ENCODE measurements at regions not wholly inside any gene's neighbourhood (a gene's known extent, or its start where the extent isn't known, plus 50 kb on each side); places are given as distances from the start of the nearest gene placed in this dataset.

DNA sequence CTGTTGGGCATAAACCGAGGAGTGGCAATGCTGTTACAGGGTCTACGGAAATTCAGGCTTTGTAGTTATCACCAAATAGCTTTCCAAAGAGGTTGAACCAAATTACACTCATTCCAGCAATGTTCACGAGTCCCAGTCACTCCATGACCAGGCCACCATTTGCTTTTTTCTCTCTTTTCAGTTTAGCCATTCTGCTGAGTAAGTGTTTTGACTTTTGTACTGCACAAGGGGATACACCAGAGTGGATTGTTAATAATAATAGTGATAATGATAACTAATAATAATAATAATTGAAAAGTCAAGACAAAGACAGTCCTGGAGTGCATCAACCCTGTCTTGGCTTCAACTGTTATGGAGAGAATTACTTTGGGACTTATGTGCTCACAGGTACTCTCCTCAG is 343.5 kb downstream of the AACS start:
- TF ChIP-seq POLR2AphosphoS5 (IDR thresholded peaks at IDR 0.05): no peak
- TF ChIP-seq, protein P1, sequence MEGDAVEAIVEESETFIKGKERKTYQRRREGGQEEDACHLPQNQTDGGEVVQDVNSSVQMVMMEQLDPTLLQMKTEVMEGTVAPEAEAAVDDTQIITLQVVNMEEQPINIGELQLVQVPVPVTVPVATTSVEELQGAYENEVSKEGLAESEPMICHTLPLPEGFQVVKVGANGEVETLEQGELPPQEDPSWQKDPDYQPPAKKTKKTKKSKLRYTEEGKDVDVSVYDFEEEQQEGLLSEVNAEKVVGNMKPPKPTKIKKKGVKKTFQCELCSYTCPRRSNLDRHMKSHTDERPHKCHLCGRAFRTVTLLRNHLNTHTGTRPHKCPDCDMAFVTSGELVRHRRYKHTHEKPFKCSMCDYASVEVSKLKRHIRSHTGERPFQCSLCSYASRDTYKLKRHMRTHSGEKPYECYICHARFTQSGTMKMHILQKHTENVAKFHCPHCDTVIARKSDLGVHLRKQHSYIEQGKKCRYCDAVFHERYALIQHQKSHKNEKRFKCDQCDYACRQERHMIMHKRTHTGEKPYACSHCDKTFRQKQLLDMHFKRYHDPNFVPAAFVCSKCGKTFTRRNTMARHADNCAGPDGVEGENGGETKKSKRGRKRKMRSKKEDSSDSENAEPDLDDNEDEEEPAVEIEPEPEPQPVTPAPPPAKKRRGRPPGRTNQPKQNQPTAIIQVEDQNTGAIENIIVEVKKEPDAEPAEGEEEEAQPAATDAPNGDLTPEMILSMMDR (IDR thresholded peaks at IDR 0.05): no peak
- TF ChIP-seq POLR2A (IDR thresholded peaks at IDR 0.05; ENCODE audit: low read depth): no peak
